ENCODE measurements at regions not wholly inside any gene's neighbourhood (a gene's known extent, or its start where the extent isn't known, plus 50 kb on each side); places are given as distances from the start of the nearest gene placed in this dataset.
"Not testable (repeated sequence)": the region's sequence is repeated elsewhere in the genome, so short reads cannot be mapped to it uniquely, and the experiment has no call there.

DNA sequence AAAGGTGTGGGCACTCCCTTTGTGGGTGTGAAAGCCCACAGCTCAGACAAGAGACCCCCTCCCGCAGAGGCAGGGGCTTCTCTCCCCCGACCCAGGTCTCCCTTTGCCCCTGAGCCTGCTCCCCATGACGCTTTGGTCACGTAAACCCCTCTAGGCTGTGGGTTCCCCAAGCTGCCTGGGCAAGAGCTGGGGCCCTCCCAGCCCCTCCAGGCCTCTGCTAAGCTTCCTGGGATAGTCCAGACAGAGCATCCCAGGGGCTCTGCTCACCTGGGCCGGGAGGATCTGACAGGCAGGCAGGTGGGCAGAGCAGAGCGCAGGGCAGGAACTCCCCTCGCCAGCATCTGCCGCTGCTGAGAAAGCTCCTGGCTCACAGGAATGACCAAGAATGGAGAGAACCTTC is 177.3 kb downstream of the BANP start:
- Histone ChIP-seq H3K4me3 (ENCODE audit: control insufficient read depth in 1 of 7, extremely low read depth in 1 of 7, insufficient read depth in 4 of 7, low read depth in 2 of 7, low read length in 6 of 7) (no peak overlapping the region), H3K4me1 (ENCODE audit: control extremely low read depth in 1 of 4, control insufficient read depth in 4 of 4, insufficient read depth in 4 of 4, low read length in 3 of 4) (no peaks in the 10 kb centered on the region), H3K27ac (ENCODE audit: insufficient read depth in 1 of 2, low read depth in 1 of 2, low read length in 2 of 2, poor library complexity in 1 of 2, severe bottlenecking in 2 of 2) (no peak overlapping the region), H3K27me3 (replicated peaks in 2 of 5; ENCODE audit: control insufficient read depth in 4 of 5, insufficient read depth in 5 of 5, low read length in 4 of 5) (no peaks in the 10 kb centered on the region), H3K36me3 (ENCODE audit: control insufficient read depth in 4 of 4, insufficient read depth in 4 of 4, low read length in 3 of 4) (no peaks in the 10 kb centered on the region), H3K9me3 (ENCODE audit: control extremely low read depth in 1 of 5, control insufficient read depth in 4 of 5, insufficient read depth in 2 of 5, low read depth in 1 of 5, low read length in 4 of 5) (no peaks in the 10 kb centered on the region)
- WGBS (ENCODE audit: insufficient coverage): 91% methylated on average over 7 of the region's 8 CpGs
- DNase-seq: no peak
- ChIA-PET CTCF (no interaction called here), POLR2A (no interaction called here)

DNA sequence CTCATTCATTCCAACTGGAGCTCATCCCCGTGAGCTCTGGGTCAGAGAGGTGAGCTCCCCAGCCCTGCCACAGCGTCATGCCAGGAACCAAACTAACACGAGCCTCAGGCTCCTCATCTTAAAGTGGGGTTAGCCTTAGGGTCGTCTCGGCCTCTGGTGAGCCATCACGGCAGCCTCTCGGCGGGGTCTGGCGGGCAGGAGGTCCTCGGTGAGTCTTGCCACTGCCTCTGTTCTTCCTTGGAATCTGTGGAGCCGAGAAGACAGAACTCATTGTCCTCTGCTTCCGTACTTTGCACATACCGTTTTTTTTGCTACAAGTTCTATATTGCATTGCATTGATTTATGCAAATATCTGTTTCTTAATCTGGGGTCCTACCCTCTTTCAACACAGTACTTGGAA is 177.9 kb downstream of the BANP start:
- DNase-seq; H3K9me3 ChIP-seq (ENCODE audit: control extremely low read depth in 1 of 5, control insufficient read depth in 4 of 5, insufficient read depth in 2 of 5, low read depth in 1 of 5, low read length in 4 of 5); POLR2A ChIA-PET; H3K27me3 ChIP-seq (replicated peaks in 2 of 5; ENCODE audit: control insufficient read depth in 4 of 5, insufficient read depth in 5 of 5, low read length in 4 of 5); H3K27ac ChIP-seq (ENCODE audit: insufficient read depth in 1 of 2, low read depth in 1 of 2, low read length in 2 of 2, poor library complexity in 1 of 2, severe bottlenecking in 2 of 2); CTCF ChIA-PET; H3K4me1 ChIP-seq (ENCODE audit: control extremely low read depth in 1 of 4, control insufficient read depth in 4 of 4, insufficient read depth in 4 of 4, low read length in 3 of 4); H3K4me3 ChIP-seq (ENCODE audit: control insufficient read depth in 1 of 7, extremely low read depth in 1 of 7, insufficient read depth in 4 of 7, low read depth in 2 of 7, low read length in 6 of 7); H3K36me3 ChIP-seq (ENCODE audit: control insufficient read depth in 4 of 4, insufficient read depth in 4 of 4, low read length in 3 of 4): not testable (repeated sequence)
- 81% methylated on average over 7 of the region's 13 CpGs for WGBS (ENCODE audit: insufficient coverage)

DNA sequence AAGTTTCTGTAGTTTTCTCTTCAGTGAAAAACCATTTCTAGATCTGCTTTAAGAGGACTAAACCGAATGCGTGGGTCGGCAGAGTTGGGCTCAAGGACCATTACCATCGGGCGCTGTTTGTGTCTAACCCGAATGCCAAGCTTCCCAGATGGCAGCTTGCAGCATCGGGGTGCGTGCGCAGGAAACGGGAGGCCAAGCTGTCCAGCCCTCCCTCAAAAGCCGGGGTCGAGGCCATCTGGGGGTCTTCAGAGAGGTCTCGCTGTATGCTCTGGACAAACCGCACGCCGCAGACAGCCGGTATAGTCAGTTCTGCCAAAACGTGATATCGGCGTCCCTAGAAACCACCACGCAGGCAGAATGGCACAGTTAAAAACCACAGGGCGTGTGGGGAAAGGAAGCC is 178.8 kb downstream of the BANP start:
- ChIA-PET POLR2A (no interaction called here), CTCF (no interaction called here)
- Histone ChIP-seq H3K27ac (ENCODE audit: insufficient read depth in 1 of 2, low read depth in 1 of 2, low read length in 2 of 2, poor library complexity in 1 of 2, severe bottlenecking in 2 of 2) (no peak overlapping the region), H3K9me3 (ENCODE audit: control extremely low read depth in 1 of 5, control insufficient read depth in 4 of 5, insufficient read depth in 2 of 5, low read depth in 1 of 5, low read length in 4 of 5) (no peaks in the 10 kb centered on the region), H3K36me3 (ENCODE audit: control insufficient read depth in 4 of 4, insufficient read depth in 4 of 4, low read length in 3 of 4) (no peaks in the 10 kb centered on the region), H3K27me3 (replicated peaks in 2 of 5; ENCODE audit: control insufficient read depth in 4 of 5, insufficient read depth in 5 of 5, low read length in 4 of 5) (no peaks in the 10 kb centered on the region), H3K4me1 (ENCODE audit: control extremely low read depth in 1 of 4, control insufficient read depth in 4 of 4, insufficient read depth in 4 of 4, low read length in 3 of 4) (no peaks in the 10 kb centered on the region), H3K4me3 (ENCODE audit: control insufficient read depth in 1 of 7, extremely low read depth in 1 of 7, insufficient read depth in 4 of 7, low read depth in 2 of 7, low read length in 6 of 7) (no peak overlapping the region)
- 95% methylated on average over 22 of the region's 22 CpGs for WGBS (ENCODE audit: insufficient coverage)
- no peak for DNase-seq

DNA sequence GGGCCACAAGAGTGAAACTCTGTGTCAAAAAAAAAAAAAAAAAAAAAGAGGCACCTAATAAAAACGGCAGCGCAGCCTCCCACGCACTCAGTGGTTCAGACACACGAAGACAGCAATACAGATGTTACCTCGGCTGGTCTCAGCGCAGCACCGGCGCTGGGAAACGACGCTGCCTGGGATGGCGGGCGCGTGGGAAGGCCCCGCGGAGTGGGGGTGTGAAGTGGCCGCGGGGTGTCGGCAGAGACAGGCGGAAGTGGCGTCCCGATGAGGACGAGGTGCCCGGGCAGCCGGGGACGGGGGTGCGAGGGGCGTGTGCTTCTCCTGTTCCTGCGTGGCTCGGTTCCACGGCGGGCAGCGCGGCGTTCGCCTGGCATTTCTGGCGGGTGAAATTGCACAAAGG is 179.4 kb downstream of the BANP start:
- WGBS (ENCODE audit: insufficient coverage): 96% methylated on average over 24 of the region's 36 CpGs
- ChIA-PET POLR2A (no interaction called here), CTCF (no interaction called here)
- H3K4me3 ChIP-seq (ENCODE audit: control insufficient read depth in 1 of 7, extremely low read depth in 1 of 7, insufficient read depth in 4 of 7, low read depth in 2 of 7, low read length in 6 of 7): no peak overlapping the region
- H3K9me3 ChIP-seq (ENCODE audit: control extremely low read depth in 1 of 5, control insufficient read depth in 4 of 5, insufficient read depth in 2 of 5, low read depth in 1 of 5, low read length in 4 of 5): no peaks in the 10 kb centered on the region
- no peaks in the 10 kb centered on the region for H3K27me3 ChIP-seq (replicated peaks in 2 of 5; ENCODE audit: control insufficient read depth in 4 of 5, insufficient read depth in 5 of 5, low read length in 4 of 5)
- no peak for DNase-seq
- H3K36me3 ChIP-seq (ENCODE audit: control insufficient read depth in 4 of 4, insufficient read depth in 4 of 4, low read length in 3 of 4): no peaks in the 10 kb centered on the region
- H3K4me1 ChIP-seq (ENCODE audit: control extremely low read depth in 1 of 4, control insufficient read depth in 4 of 4, insufficient read depth in 4 of 4, low read length in 3 of 4): no peaks in the 10 kb centered on the region
- H3K27ac ChIP-seq (ENCODE audit: insufficient read depth in 1 of 2, low read depth in 1 of 2, low read length in 2 of 2, poor library complexity in 1 of 2, severe bottlenecking in 2 of 2): no peak overlapping the region

DNA sequence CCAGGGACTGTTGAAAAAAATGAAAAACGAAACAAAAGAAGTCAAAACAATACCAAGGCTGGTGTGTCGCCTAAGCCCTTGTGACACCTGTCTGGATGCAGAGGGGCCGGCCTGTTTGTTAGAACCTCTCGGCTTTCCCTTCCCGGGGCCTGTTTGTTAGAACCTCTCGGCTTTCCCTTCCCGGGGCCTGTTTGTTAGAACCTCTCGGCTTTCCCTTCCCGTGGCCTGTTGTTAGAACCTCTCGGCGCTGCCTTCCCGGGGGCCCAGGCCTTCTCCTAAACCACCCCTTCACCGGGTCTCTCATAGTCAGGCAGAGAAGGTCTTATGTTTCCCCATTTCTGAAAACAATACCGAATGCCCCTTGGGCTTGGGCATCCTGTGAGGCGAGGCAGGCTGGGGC is 180.0 kb downstream of the BANP start:
- no peak overlapping the region for H3K27ac ChIP-seq (ENCODE audit: insufficient read depth in 1 of 2, low read depth in 1 of 2, low read length in 2 of 2, poor library complexity in 1 of 2, severe bottlenecking in 2 of 2)
- H3K27me3 ChIP-seq (replicated peaks in 2 of 5; ENCODE audit: control insufficient read depth in 4 of 5, insufficient read depth in 5 of 5, low read length in 4 of 5): no peaks in the 10 kb centered on the region
- no peaks in the 10 kb centered on the region for H3K36me3 ChIP-seq (ENCODE audit: control insufficient read depth in 4 of 4, insufficient read depth in 4 of 4, low read length in 3 of 4)
- 94% methylated on average over 15 of the region's 15 CpGs for WGBS (ENCODE audit: insufficient coverage)
- ChIA-PET CTCF (no interaction called here), POLR2A (no interaction called here)
- H3K4me3 ChIP-seq (ENCODE audit: control insufficient read depth in 1 of 7, extremely low read depth in 1 of 7, insufficient read depth in 4 of 7, low read depth in 2 of 7, low read length in 6 of 7): no peak overlapping the region
- H3K9me3 ChIP-seq (ENCODE audit: control extremely low read depth in 1 of 5, control insufficient read depth in 4 of 5, insufficient read depth in 2 of 5, low read depth in 1 of 5, low read length in 4 of 5): no peaks in the 10 kb centered on the region
- H3K4me1 ChIP-seq (ENCODE audit: control extremely low read depth in 1 of 4, control insufficient read depth in 4 of 4, insufficient read depth in 4 of 4, low read length in 3 of 4): no peaks in the 10 kb centered on the region
- DNase-seq: no peak

DNA sequence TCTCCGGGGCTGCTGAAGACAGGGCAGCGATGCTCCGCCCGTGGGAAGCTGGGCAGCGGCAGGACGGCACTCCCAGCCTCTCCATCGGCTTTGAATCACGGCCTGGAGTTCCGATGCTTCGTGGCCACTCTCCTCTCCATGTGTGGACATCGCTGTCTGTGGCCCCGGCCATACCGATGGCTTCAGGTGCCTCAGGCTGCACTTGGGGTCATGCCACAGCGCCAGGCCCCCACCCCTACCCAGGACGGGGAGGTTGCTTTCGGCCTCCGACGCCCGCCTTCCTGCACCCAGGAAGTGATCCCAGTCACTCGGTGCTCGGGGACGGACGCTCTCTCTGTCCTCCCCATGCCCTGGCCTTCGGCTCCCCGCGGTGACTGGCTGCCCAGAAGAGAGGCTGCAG is 180.7 kb downstream of the BANP start:
- POLR2A ChIA-PET: no interaction called here
- no peak for DNase-seq
- Histone ChIP-seq H3K4me1 (ENCODE audit: control extremely low read depth in 1 of 4, control insufficient read depth in 4 of 4, insufficient read depth in 4 of 4, low read length in 3 of 4) (no peaks in the 10 kb centered on the region), H3K27ac (ENCODE audit: insufficient read depth in 1 of 2, low read depth in 1 of 2, low read length in 2 of 2, poor library complexity in 1 of 2, severe bottlenecking in 2 of 2) (no peak overlapping the region), H3K27me3 (replicated peaks in 2 of 5; ENCODE audit: control insufficient read depth in 4 of 5, insufficient read depth in 5 of 5, low read length in 4 of 5) (no peaks in the 10 kb centered on the region), H3K36me3 (ENCODE audit: control insufficient read depth in 4 of 4, insufficient read depth in 4 of 4, low read length in 3 of 4) (no peaks in the 10 kb centered on the region), H3K4me3 (ENCODE audit: control insufficient read depth in 1 of 7, extremely low read depth in 1 of 7, insufficient read depth in 4 of 7, low read depth in 2 of 7, low read length in 6 of 7) (no peak overlapping the region), H3K9me3 (ENCODE audit: control extremely low read depth in 1 of 5, control insufficient read depth in 4 of 5, insufficient read depth in 2 of 5, low read depth in 1 of 5, low read length in 4 of 5) (no peaks in the 10 kb centered on the region)
- WGBS (ENCODE audit: insufficient coverage): 96% methylated on average over 14 of the region's 26 CpGs
- CTCF ChIA-PET: no interaction called here

DNA sequence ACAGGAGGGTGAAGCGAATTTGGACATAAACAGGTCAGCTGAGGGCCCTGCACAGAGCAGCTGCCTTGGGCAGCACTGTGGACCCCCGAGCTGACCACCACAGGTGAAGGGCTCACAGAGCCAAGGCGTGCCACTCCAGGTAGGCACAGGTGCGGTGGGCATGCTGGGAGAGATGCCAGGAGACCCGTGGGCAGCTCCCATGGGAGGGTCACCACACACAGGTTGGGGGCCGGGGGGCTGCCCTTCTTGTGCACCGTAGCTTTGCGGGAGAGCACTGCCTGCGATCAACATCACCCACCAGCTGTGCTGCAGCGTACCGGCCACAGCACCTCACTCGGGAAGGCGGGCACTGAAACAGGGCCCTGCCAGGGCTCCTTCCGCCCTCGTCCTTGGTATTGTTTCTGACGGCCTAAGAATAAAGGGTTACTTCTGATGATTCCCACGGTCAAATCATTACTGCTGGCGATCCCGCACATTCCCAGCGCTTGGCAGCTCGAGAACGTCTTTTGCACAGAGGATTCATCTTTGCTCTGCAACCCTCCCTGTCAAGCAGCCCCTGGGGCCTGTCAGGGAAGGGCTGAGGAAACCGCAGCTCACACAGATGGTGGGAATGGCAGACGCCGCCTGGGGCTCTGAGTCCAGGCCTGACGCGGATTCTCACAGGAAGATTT is 181.7 kb downstream of the BANP start:
- CTCF ChIA-PET: no interaction called here
- POLR2A ChIA-PET: no interaction called here
- WGBS (ENCODE audit: insufficient coverage): 94% methylated on average over 22 of the region's 27 CpGs
- H3K27ac ChIP-seq (ENCODE audit: insufficient read depth in 1 of 2, low read depth in 1 of 2, low read length in 2 of 2, poor library complexity in 1 of 2, severe bottlenecking in 2 of 2): no peak overlapping the region
- H3K27me3 ChIP-seq (replicated peaks in 2 of 5; ENCODE audit: control insufficient read depth in 4 of 5, insufficient read depth in 5 of 5, low read length in 4 of 5): no peaks in the 10 kb centered on the region
- no peaks in the 10 kb centered on the region for H3K4me1 ChIP-seq (ENCODE audit: control extremely low read depth in 1 of 4, control insufficient read depth in 4 of 4, insufficient read depth in 4 of 4, low read length in 3 of 4)
- peaks cover 0 to 2% (median 0%) of the 10 kb centered on the region in 5 experiments for H3K9me3 ChIP-seq (ENCODE audit: control extremely low read depth in 1 of 5, control insufficient read depth in 4 of 5, insufficient read depth in 2 of 5, low read depth in 1 of 5, low read length in 4 of 5)
- no peak for DNase-seq
- H3K4me3 ChIP-seq (ENCODE audit: control insufficient read depth in 1 of 7, extremely low read depth in 1 of 7, insufficient read depth in 4 of 7, low read depth in 2 of 7, low read length in 6 of 7): no peak overlapping the region
- no peaks in the 10 kb centered on the region for H3K36me3 ChIP-seq (ENCODE audit: control insufficient read depth in 4 of 4, insufficient read depth in 4 of 4, low read length in 3 of 4)

All from common myeloid progenitor, CD34-positive (primary cell).